HepG2 (cell line): ENCODE measurements at regions not wholly inside any gene's neighbourhood (a gene's known extent, or its start where the extent isn't known, plus 50 kb on each side); places are given as distances from the start of the nearest gene placed in this dataset.

ENCODE experiments used
- ATAC-seq: fragments of 200-7000 bp; cut with Tn5 transposase; 3 replicates; pipeline ENCODE4 v1.9.1; 2020; ENCODE audit warnings: mild to moderate bottlenecking, moderate library complexity
- BruUV-seq: library from RNA; stranded (reverse); fragments of 400-500 nt; replicated peaks from 2 replicates; lab custom pipeline; 2021; lab: Mats Ljungman, UMichigan
- CTCF ChIA-PET: fragments of 300-600 bp; formaldehyde crosslinking; extraction: SDS; loops from one replicate; lab custom pipeline; 2021; ENCODE audit warnings: low total read pairs, inconsistent platforms, low intra/inter-chr PET ratio; lab: Yijun Ruan, JAX
- POLR2A ChIA-PET: fragments of 350-600 bp; sonication (Branson Sonifier 250); formaldehyde crosslinking; loops from one replicate; lab custom pipeline; 2020; ENCODE audit warnings: antibody characterized with exemption, inconsistent platforms; lab: Yijun Ruan, JAX
- DNase-seq: peaks from one replicate; pipeline ENCODE4 v3.0.0-alpha.2; 2015; ENCODE audit warnings: low spot score
- FAIRE-seq: peaks from 3 replicates; lab custom pipeline; 2011; peaks lifted over from hg19 to GRCh38; lab: Jason Lieb, UNC
- H2AFZ ChIP-seq: one replicate; pipeline ENCODE4 v1.6.1; 2011; ENCODE audit warnings: low read length, inconsistent platforms
- H3K27ac ChIP-seq: fragments of 300-600 bp; 3 replicates; pipeline ENCODE4 v1.8.0; 2011; ENCODE audit warnings: mixed run types, mild to moderate bottlenecking, mixed read lengths, low read length, inconsistent platforms; ENCODE audit not compliant: insufficient read depth; ENCODE audit errors: extremely low read length
- H3K27me3 ChIP-seq, 2 experiments: fragments of 200-600 bp in 1 of 2; 2 replicates in 1 of 2; 3 replicates in 1 of 2; pipeline versions ENCODE4 v1.6.0 to v1.8.0; 2011; ENCODE audit warnings: low read length in 2 of 2, mild to moderate bottlenecking in 2 of 2, moderate library complexity in 2 of 2, inconsistent platforms in 1 of 2; ENCODE audit not compliant: insufficient read depth in 2 of 2, control insufficient read depth in 1 of 2
- H3K36me3 ChIP-seq, 2 experiments: fragments of 200-600 bp in 1 of 2; replicated peaks in 1 of 2; 2 replicates in 1 of 2; 3 replicates in 1 of 2; pipeline versions ENCODE4 v1.5.1 to v1.8.0; 2011; ENCODE audit warnings: low read length in 2 of 2, inconsistent platforms in 1 of 2; ENCODE audit not compliant: insufficient read depth in 2 of 2, control insufficient read depth in 1 of 2
- H3K4me1 ChIP-seq: 2 replicates; pipeline ENCODE4 v1.5.1; 2012; ENCODE audit warnings: low read length, inconsistent platforms; ENCODE audit not compliant: insufficient read depth
- H3K4me2 ChIP-seq: 2 replicates; pipeline ENCODE4 v1.6.0; 2011; ENCODE audit warnings: low read depth, low read length, inconsistent platforms
- H3K4me3 ChIP-seq, 3 experiments: fragments of 200-600 bp in 1 of 3; sonication (generic), shearing (Covaris generic) in 1 of 3; replicated peaks in 1 of 3; 2 replicates each; pipeline ENCODE4 v1.5.1; 2011 to 2016; ENCODE audit warnings: low read length in 3 of 3, inconsistent platforms in 2 of 3, low read depth in 2 of 3, mild to moderate bottlenecking in 2 of 3, control low read depth in 1 of 3, mixed read lengths in 1 of 3; ENCODE audit not compliant: insufficient read depth in 1 of 3
- H3K79me2 ChIP-seq: one replicate; pipeline ENCODE4 v1.6.1; 2011; ENCODE audit warnings: low read length, inconsistent platforms; ENCODE audit not compliant: insufficient read depth
- H3K9ac ChIP-seq: 2 replicates; pipeline ENCODE4 v1.6.0; 2011; ENCODE audit warnings: mild to moderate bottlenecking, low read depth, low read length, inconsistent platforms; ENCODE audit not compliant: insufficient read depth
- H3K9me3 ChIP-seq: 2 replicates; pipeline ENCODE4 v1.5.1; 2012; ENCODE audit warnings: mild to moderate bottlenecking, low read length
- H4K20me1 ChIP-seq: 2 replicates; pipeline ENCODE4 v1.6.0; 2011; ENCODE audit warnings: inconsistent platforms, mild to moderate bottlenecking, low read length, moderate library complexity; ENCODE audit not compliant: insufficient read depth
- ARHGAP35 ChIP-seq: sonication (generic); formaldehyde crosslinking; IDR thresholded peaks from 2 replicates; pipeline ENCODE4 v1.9.0; 2022; ENCODE audit warnings: mild to moderate bottlenecking, inconsistent platforms, moderate library complexity, missing genetic modification reagents, borderline replicate concordance
- BRCA1 ChIP-seq: sonication (generic); formaldehyde crosslinking; IDR thresholded peaks from 2 replicates; pipeline ENCODE4 v1.4.0; 2020; ENCODE audit warnings: missing genetic modification reagents
- CBX5 ChIP-seq: sonication (generic); formaldehyde crosslinking; IDR thresholded peaks from 2 replicates; pipeline ENCODE4 v1.4.0; 2020; ENCODE audit warnings: missing genetic modification reagents, borderline replicate concordance
- HMG20B ChIP-seq: conservative IDR thresholded peaks from 2 replicates; pipeline ENCODE4 v1.6.1; 2016; ENCODE audit warnings: missing genetic modification reagents, missing compliant biosample characterization
- MAFK ChIP-seq, 2 experiments: IDR thresholded peaks in 1 of 2; conservative IDR thresholded peaks in 1 of 2; 2 replicates each; pipeline ENCODE4 v1.6.1; 2011; ENCODE audit warnings: improper control_type of control experiment in 2 of 2, low read length in 2 of 2
- MLXIP ChIP-seq: sonication (generic); formaldehyde crosslinking; IDR thresholded peaks from 2 replicates; pipeline ENCODE4 v1.9.0; 2021; ENCODE audit warnings: missing genetic modification reagents, borderline replicate concordance
- REPIN1 ChIP-seq: sonication (generic); formaldehyde crosslinking; IDR thresholded peaks from 2 replicates; pipeline ENCODE4 v1.8.0; 2022; ENCODE audit warnings: missing genetic modification reagents, low read depth, mild to moderate bottlenecking, borderline replicate concordance
- RFXAP ChIP-seq: sonication (generic); formaldehyde crosslinking; IDR thresholded peaks from 2 replicates; pipeline ENCODE4 v1.4.0; 2020; ENCODE audit warnings: missing genetic modification reagents, borderline replicate concordance
- RXRA ChIP-seq: sonication (generic); formaldehyde crosslinking; IDR thresholded peaks from 2 replicates; pipeline ENCODE4 v1.5.1; 2020; ENCODE audit warnings: missing genetic modification reagents
- SAFB2 ChIP-seq: sonication (generic); formaldehyde crosslinking; IDR thresholded peaks from 2 replicates; pipeline ENCODE4 v1.5.1; 2020; ENCODE audit warnings: missing genetic modification reagents, low read depth, mild to moderate bottlenecking, borderline replicate concordance
- SOX6 ChIP-seq, 2 experiments: fragments of 450-650 bp in 1 of 2; sonication (generic) in 1 of 2; formaldehyde crosslinking in 1 of 2; IDR thresholded peaks; 2 replicates each; pipeline versions ENCODE4 v1.4.0 to v1.6.1; 2017 to 2020; ENCODE audit warnings: antibody characterized with exemption in 1 of 2, mild to moderate bottlenecking in 1 of 2, missing genetic modification reagents in 1 of 2
- SP1 ChIP-seq, 2 experiments: fragments of 450-650 bp in 1 of 2; sonication (generic) in 1 of 2; formaldehyde crosslinking in 1 of 2; IDR thresholded peaks; 2 replicates each; pipeline versions ENCODE4 v1.4.0 to v1.6.1; 2016 to 2020; ENCODE audit warnings: missing genetic modification reagents in 1 of 2
- SRF ChIP-seq: IDR thresholded peaks from 2 replicates; pipeline ENCODE4 v1.6.1; 2011; ENCODE audit warnings: mild to moderate bottlenecking, low read depth, low read length, moderate library complexity
- SUZ12 ChIP-seq: fragments of 150-350 bp; IDR thresholded peaks from 2 replicates; pipeline ENCODE4 v1.6.1; 2014; ENCODE audit warnings: low read depth, low read length
- TOE1 ChIP-seq: sonication (generic); formaldehyde crosslinking; IDR thresholded peaks from 2 replicates; pipeline ENCODE4 v1.4.0; 2020; ENCODE audit warnings: mild to moderate bottlenecking, missing genetic modification reagents
- ZBTB7B ChIP-seq: sonication (generic); formaldehyde crosslinking; IDR thresholded peaks from 2 replicates; pipeline ENCODE4 v1.4.0; 2020; ENCODE audit warnings: missing genetic modification reagents
- ZNF251 ChIP-seq: sonication (generic); formaldehyde crosslinking; IDR thresholded peaks from 2 replicates; pipeline ENCODE4 v1.9.0; 2021; ENCODE audit warnings: mild to moderate bottlenecking, missing genetic modification reagents
- ZNF3 ChIP-seq: IDR thresholded peaks from 2 replicates; pipeline ENCODE4 v1.7.0; 2017; ENCODE audit warnings: inconsistent platforms
- in situ Hi-C: cut with HindIII; loops from 2 replicates; pipeline ENCODE4 v1.10.0; 2017; ENCODE audit warnings: low pct_unique_long_range_greater_than_20kb; ENCODE audit not compliant: extremely low pct_ligation_motif_present
- intact Hi-C: fragments of 100-400 bp; cut with micrococcal nuclease; formaldehyde crosslinking; loops from one replicate; pipeline ENCODE4 v1.10.0; 2022; ENCODE audit not compliant: unreplicated experiment

GRCh38 chr7:54907981-54908380 lies 110.8 kb upstream of the EGFR start:
- CTCF ChIA-PET: no interaction called here
- in situ Hi-C loops: no loop called here
- no peaks in the 10 kb centered on the region for H4K20me1 ChIP-seq

More at GRCh38 chr7:54907981-54908380, 110.8 kb upstream of the EGFR start:
- H2AFZ ChIP-seq: no peak overlapping the region
- no peak for DNase-seq
- H3K9me3 ChIP-seq: no peaks in the 10 kb centered on the region
- H3K9ac ChIP-seq: no peak overlapping the region
- TF ChIP-seq ZNF251 (no peak), ARHGAP35 (CRISPR knock-in tag) (no peak), MLXIP (no peak), MAFK (conservative IDR thresholded peaks at IDR 0.05 in 1 of 2, IDR thresholded peaks at IDR 0.05 in 1 of 2; ENCODE audit: low read length in 2 of 2) (no peak), HMG20B (no peak), TOE1 (CRISPR knock-in tag) (no peak), RFXAP (CRISPR knock-in tag) (no peak), RXRA (CRISPR knock-in tag) (no peak), ZNF3 (no peak), REPIN1 (CRISPR knock-in tag) (no peak), ZBTB7B (CRISPR knock-in tag) (no peak), SRF (no peak), SP1 (IDR thresholded peaks at IDR 0.05) (no peak), SP1 (CRISPR knock-in tag; IDR thresholded peaks at IDR 0.05) (no peak), BRCA1 (CRISPR knock-in tag) (no peak), CBX5 (CRISPR knock-in tag) (no peak), SUZ12 (no peak), SAFB2 (CRISPR knock-in tag) (no peak), SOX6 (IDR thresholded peaks at IDR 0.05) (no peak), SOX6 (CRISPR knock-in tag; IDR thresholded peaks at IDR 0.05) (no peak)
- H3K27ac ChIP-seq: no peak overlapping the region
- H3K4me2 ChIP-seq: no peak overlapping the region
- no peak overlapping the region for H3K4me3 ChIP-seq
- no peaks in the 10 kb centered on the region for H3K4me1 ChIP-seq
- no peaks in the 10 kb centered on the region for H3K36me3 ChIP-seq
- intact Hi-C loops: no loop called here
- BruUV-seq: no TSS peak
- 0 out of 5 replicates have a peak, but pooled peaks cover 0 to 4% of the 10 kb centered on the region in 2 experiments for H3K27me3 ChIP-seq
- ATAC-seq: no peak
- POLR2A ChIA-PET: no interaction called here
- FAIRE-seq: no peak
- no peaks in the 10 kb centered on the region for H3K79me2 ChIP-seq
